Inferior parietal cortex (tissue), 1 donor: ENCODE measurements at regions not wholly inside any gene's neighbourhood (a gene's known extent, or its start where the extent isn't known, plus 50 kb on each side); places are given as distances from the start of the nearest gene placed in this dataset.
"Not testable (repeated sequence)": the region's sequence is repeated elsewhere in the genome, so short reads cannot be mapped to it uniquely, and the experiment has no call there.

ENCODE experiments used
- DNase-seq: peaks from one replicate; pipeline ENCODE4 v3.0.0-alpha.2; 2016; ENCODE audit errors: extremely low spot score

- no peak for DNase-seq
Measured at GRCh38 chr12:23083267-23083666, 458.3 kb downstream of the ETNK1 start.

- no peak for DNase-seq
Measured at GRCh38 chr12:23084236-23084995, 459.4 kb downstream of the ETNK1 start.

- DNase-seq = no peak
Measured at GRCh38 chr12:23088594-23088993, 463.6 kb downstream of the ETNK1 start.

GRCh38 chr12:23093488-23093887, 468.5 kb downstream of the ETNK1 start:
- no peak for DNase-seq

GRCh38 chr12:23096321-23096720, 471.4 kb downstream of the ETNK1 start:
- no peak for DNase-seq

GRCh38 chr12:23098110-23098509, 473.1 kb downstream of the ETNK1 start:
- no peak for DNase-seq

GRCh38 chr12:23098517-23098916, 473.5 kb downstream of the ETNK1 start:
- no peak for DNase-seq

- no peak for DNase-seq
Measured at GRCh38 chr12:23099104-23099503, 474.1 kb downstream of the ETNK1 start.

- DNase-seq = no peak
Measured at GRCh38 chr12:23099604-23100003, 474.6 kb downstream of the ETNK1 start.

GRCh38 chr12:23108957-23109356, 484.0 kb downstream of the ETNK1 start:
- no peak for DNase-seq

- DNase-seq = no peak
Measured at GRCh38 chr12:23113781-23114180, 488.8 kb downstream of the ETNK1 start.

GRCh38 chr12:23115984-23116383, 491.0 kb downstream of the ETNK1 start:
- DNase-seq = no peak

- DNase-seq = no peak
Measured at GRCh38 chr12:23126794-23127193, 501.8 kb downstream of the ETNK1 start.

- DNase-seq = no peak
Measured at GRCh38 chr12:23127701-23128100, 502.7 kb downstream of the ETNK1 start.

GRCh38 chr12:23128462-23128861, 503.5 kb downstream of the ETNK1 start:
- no peak for DNase-seq

GRCh38 chr12:23132357-23132756, 507.4 kb downstream of the ETNK1 start:
- DNase-seq = no peak

GRCh38 chr12:23133471-23133870, 508.5 kb downstream of the ETNK1 start:
- DNase-seq = no peak

- DNase-seq = no peak
Measured at GRCh38 chr12:23139026-23139425, 514.1 kb downstream of the ETNK1 start.

- DNase-seq = no peak
Measured at GRCh38 chr12:23140710-23141109, 515.7 kb downstream of the ETNK1 start.

- DNase-seq = no peak
Measured at GRCh38 chr12:23141335-23141734, 516.4 kb downstream of the ETNK1 start.

- DNase-seq = not testable (repeated sequence)
Measured at GRCh38 chr12:23146070-23146469, 521.1 kb downstream of the ETNK1 start.

- no peak for DNase-seq
Measured at GRCh38 chr12:23168459-23168858, 543.5 kb downstream of the ETNK1 start.

- no peak for DNase-seq
Measured at GRCh38 chr12:23169012-23169695, 544.2 kb downstream of the ETNK1 start.

- DNase-seq = no peak
Measured at GRCh38 chr12:23169696-23170013, 544.7 kb downstream of the ETNK1 start.
